HepG2 (cell line): ENCODE measurements at regions not wholly inside any gene's neighbourhood (a gene's known extent, or its start where the extent isn't known, plus 50 kb on each side); places are given as distances from the start of the nearest gene placed in this dataset.

Source experiments
- ATAC-seq: fragments of 200-7000 bp; cut with Tn5 transposase; 3 replicates; pipeline ENCODE4 v1.9.1; 2020; ENCODE audit warnings: mild to moderate bottlenecking, moderate library complexity
- BruUV-seq: library from RNA; stranded (reverse); fragments of 400-500 nt; replicated peaks from 2 replicates; lab custom pipeline; 2021; lab: Mats Ljungman, UMichigan
- CTCF ChIA-PET: fragments of 300-600 bp; formaldehyde crosslinking; extraction: SDS; loops from one replicate; lab custom pipeline; 2021; ENCODE audit warnings: low total read pairs, inconsistent platforms, low intra/inter-chr PET ratio; lab: Yijun Ruan, JAX
- POLR2A ChIA-PET: fragments of 350-600 bp; sonication (Branson Sonifier 250); formaldehyde crosslinking; loops from one replicate; lab custom pipeline; 2020; ENCODE audit warnings: antibody characterized with exemption, inconsistent platforms; lab: Yijun Ruan, JAX
- DNase-seq: peaks from one replicate; pipeline ENCODE4 v3.0.0-alpha.2; 2015; ENCODE audit warnings: low spot score
- FAIRE-seq: peaks from 3 replicates; lab custom pipeline; 2011; peaks lifted over from hg19 to GRCh38; lab: Jason Lieb, UNC
- H2AFZ ChIP-seq: one replicate; pipeline ENCODE4 v1.6.1; 2011; ENCODE audit warnings: low read length, inconsistent platforms
- H3K27ac ChIP-seq: fragments of 300-600 bp; 3 replicates; pipeline ENCODE4 v1.8.0; 2011; ENCODE audit warnings: mixed run types, mild to moderate bottlenecking, mixed read lengths, low read length, inconsistent platforms; ENCODE audit not compliant: insufficient read depth; ENCODE audit errors: extremely low read length
- H3K27me3 ChIP-seq, 2 experiments: fragments of 200-600 bp in 1 of 2; 2 replicates in 1 of 2; 3 replicates in 1 of 2; pipeline versions ENCODE4 v1.6.0 to v1.8.0; 2011; ENCODE audit warnings: low read length in 2 of 2, mild to moderate bottlenecking in 2 of 2, moderate library complexity in 2 of 2, inconsistent platforms in 1 of 2; ENCODE audit not compliant: insufficient read depth in 2 of 2, control insufficient read depth in 1 of 2
- H3K36me3 ChIP-seq, 2 experiments: fragments of 200-600 bp in 1 of 2; replicated peaks in 1 of 2; 2 replicates in 1 of 2; 3 replicates in 1 of 2; pipeline versions ENCODE4 v1.5.1 to v1.8.0; 2011; ENCODE audit warnings: low read length in 2 of 2, inconsistent platforms in 1 of 2; ENCODE audit not compliant: insufficient read depth in 2 of 2, control insufficient read depth in 1 of 2
- H3K4me1 ChIP-seq: 2 replicates; pipeline ENCODE4 v1.5.1; 2012; ENCODE audit warnings: low read length, inconsistent platforms; ENCODE audit not compliant: insufficient read depth
- H3K4me2 ChIP-seq: 2 replicates; pipeline ENCODE4 v1.6.0; 2011; ENCODE audit warnings: low read depth, low read length, inconsistent platforms
- H3K4me3 ChIP-seq, 3 experiments: fragments of 200-600 bp in 1 of 3; sonication (generic), shearing (Covaris generic) in 1 of 3; replicated peaks in 1 of 3; 2 replicates each; pipeline ENCODE4 v1.5.1; 2011 to 2016; ENCODE audit warnings: low read length in 3 of 3, inconsistent platforms in 2 of 3, low read depth in 2 of 3, mild to moderate bottlenecking in 2 of 3, control low read depth in 1 of 3, mixed read lengths in 1 of 3; ENCODE audit not compliant: insufficient read depth in 1 of 3
- H3K79me2 ChIP-seq: one replicate; pipeline ENCODE4 v1.6.1; 2011; ENCODE audit warnings: low read length, inconsistent platforms; ENCODE audit not compliant: insufficient read depth
- H3K9ac ChIP-seq: 2 replicates; pipeline ENCODE4 v1.6.0; 2011; ENCODE audit warnings: mild to moderate bottlenecking, low read depth, low read length, inconsistent platforms; ENCODE audit not compliant: insufficient read depth
- H3K9me3 ChIP-seq: 2 replicates; pipeline ENCODE4 v1.5.1; 2012; ENCODE audit warnings: mild to moderate bottlenecking, low read length
- H4K20me1 ChIP-seq: 2 replicates; pipeline ENCODE4 v1.6.0; 2011; ENCODE audit warnings: inconsistent platforms, mild to moderate bottlenecking, low read length, moderate library complexity; ENCODE audit not compliant: insufficient read depth
- ELF4 ChIP-seq: sonication (generic); formaldehyde crosslinking; IDR thresholded peaks from 2 replicates; pipeline ENCODE4 v1.5.0; 2020; ENCODE audit warnings: missing genetic modification reagents, mild to moderate bottlenecking, moderate library complexity, borderline replicate concordance
- GATA4 ChIP-seq: sonication (generic); IDR thresholded peaks from 2 replicates; pipeline ENCODE4 v1.6.1; 2016; ENCODE audit warnings: antibody characterized with exemption, low read depth, borderline replicate concordance
- PBX3 ChIP-seq: sonication (generic); formaldehyde crosslinking; IDR thresholded peaks from 2 replicates; pipeline ENCODE4 v1.8.1; 2023; ENCODE audit warnings: missing genetic modification reagents, inconsistent platforms, borderline replicate concordance
- RNF219 ChIP-seq: sonication (generic); formaldehyde crosslinking; IDR thresholded peaks from 2 replicates; pipeline ENCODE4 v1.5.0; 2020; ENCODE audit warnings: mild to moderate bottlenecking, missing genetic modification reagents
- TRAFD1 ChIP-seq: sonication (generic); formaldehyde crosslinking; IDR thresholded peaks from 2 replicates; pipeline ENCODE4 v1.5.1; 2020; ENCODE audit warnings: missing genetic modification reagents, mild to moderate bottlenecking, borderline replicate concordance
- TRIM22 ChIP-seq: fragments of 450-650 bp; IDR thresholded peaks from 2 replicates; pipeline ENCODE4 v1.6.1; 2017
- YEATS4 ChIP-seq: sonication (generic); formaldehyde crosslinking; IDR thresholded peaks from 2 replicates; pipeline ENCODE4 v1.4.0; 2020; ENCODE audit warnings: missing genetic modification reagents, borderline replicate concordance
- ZNF337 ChIP-seq: sonication (generic); formaldehyde crosslinking; IDR thresholded peaks from 2 replicates; pipeline ENCODE4 v1.5.1; 2020; ENCODE audit warnings: missing genetic modification reagents, low read depth, mild to moderate bottlenecking, borderline replicate concordance
- ZNF563 ChIP-seq: sonication (generic); formaldehyde crosslinking; IDR thresholded peaks from 2 replicates; pipeline ENCODE4 v1.8.0; 2022; ENCODE audit warnings: mild to moderate bottlenecking, moderate library complexity, missing genetic modification reagents
- ZNF773 ChIP-seq: sonication (generic); formaldehyde crosslinking; IDR thresholded peaks from 2 replicates; pipeline ENCODE4 v1.4.0; 2020; ENCODE audit warnings: missing genetic modification reagents, borderline replicate concordance
- WGBS: methylation state at CpG from one replicate; pipeline ENCODE4 v1.1.6; 2017; ENCODE audit warnings: low lambda C conversion rate; 5-methylcytosine and 5-hydroxymethylcytosine counted together
- in situ Hi-C: cut with HindIII; loops from 2 replicates; pipeline ENCODE4 v1.10.0; 2017; ENCODE audit warnings: low pct_unique_long_range_greater_than_20kb; ENCODE audit not compliant: extremely low pct_ligation_motif_present
- intact Hi-C: fragments of 100-400 bp; cut with micrococcal nuclease; formaldehyde crosslinking; loops from one replicate; pipeline ENCODE4 v1.10.0; 2022; ENCODE audit not compliant: unreplicated experiment

- no peak for TF ChIP-seq ZNF563 (CRISPR knock-in tag)
Observed at GRCh38 chr10:70964245-70964644, 75.9 kb upstream of the PCBD1 start (continued).

- Histone ChIP-seq H3K27ac (no peak overlapping the region), H3K4me3 (no peak overlapping the region), H3K4me1 (no peaks in the 10 kb centered on the region), H2AFZ (no peak overlapping the region), H3K36me3 (no peaks in the 10 kb centered on the region), H4K20me1 (no peaks in the 10 kb centered on the region), H3K79me2 (no peaks in the 10 kb centered on the region), H3K4me2 (no peak overlapping the region), H3K9me3 (no peaks in the 10 kb centered on the region), H3K9ac (no peak overlapping the region), H3K27me3 (peaks cover 5 to 25% of the 10 kb centered on the region in 2 experiments; a peak in 3 of 5 replicates)
- DNase-seq, result no peak
- TF ChIP-seq RNF219 (CRISPR knock-in tag) (no peak), PBX3 (CRISPR knock-in tag) (no peak), ZNF773 (CRISPR knock-in tag) (no peak), TRAFD1 (CRISPR knock-in tag) (no peak), TRIM22 (no peak), ELF4 (CRISPR knock-in tag) (no peak), ZNF337 (CRISPR knock-in tag) (no peak), YEATS4 (CRISPR knock-in tag) (no peak), GATA4 (no peak)
- ChIA-PET POLR2A (no interaction called here), CTCF (no interaction called here)
- no TSS peak for BruUV-seq
- WGBS, result 0% methylated on average over 6 of the region's 8 CpGs
- no peak for ATAC-seq
- intact Hi-C loops (no loop called here), in situ Hi-C loops (no loop called here)
- FAIRE-seq, result no peak
Observed at GRCh38 chr10:70964881-70965280, 76.5 kb upstream of the PCBD1 start.
